IMR-90 (cell line): ENCODE measurements at regions not wholly inside any gene's neighbourhood (a gene's known extent, or its start where the extent isn't known, plus 50 kb on each side); places are given as distances from the start of the nearest gene placed in this dataset.

ENCODE experiments used
- ATAC-seq: fragments of 200-7000 bp; cut with Tn5 transposase; 2 replicates; pipeline ENCODE4 v1.9.1; 2020; ENCODE audit warnings: low read depth, mild to moderate bottlenecking, moderate library complexity
- BruUV-seq: library from RNA; stranded (reverse); fragments of 400-500 nt; replicated peaks from 2 replicates; lab custom pipeline; 2021; lab: Mats Ljungman, UMichigan
- CTCF ChIA-PET: fragments of 300-600 bp; formaldehyde crosslinking; extraction: SDS; loops from one replicate; lab custom pipeline; 2021; ENCODE audit warnings: antibody characterized with exemption; lab: Yijun Ruan, JAX
- POLR2A ChIA-PET: fragments of 300-600 bp; sonication (Branson Sonifier 250); formaldehyde crosslinking; loops from one replicate; lab custom pipeline; 2022; ENCODE audit warnings: antibody characterized with exemption; ENCODE audit not compliant: unreplicated experiment; lab: Charles Lee
- DNase-seq: peaks from one replicate; pipeline ENCODE4 v3.0.0; 2013
- H2AFZ ChIP-seq: replicated peaks from 2 replicates; pipeline ENCODE3; 2013; ENCODE audit warnings: low read length, mild to moderate bottlenecking; ENCODE audit not compliant: poor library complexity
- H2AK5ac ChIP-seq: 2 replicates; pipeline ENCODE4 v1.6.1; 2013; ENCODE audit warnings: low read depth, low read length, inconsistent platforms
- H2AK9ac ChIP-seq: replicated peaks from 2 replicates; pipeline ENCODE3; 2013; ENCODE audit warnings: mild to moderate bottlenecking, low read depth, low read length, moderate library complexity; ENCODE audit not compliant: poor library complexity
- H2BK120ac ChIP-seq: 2 replicates; pipeline ENCODE4 v1.6.1; 2013; ENCODE audit warnings: low read depth, low read length, inconsistent platforms
- H2BK15ac ChIP-seq: 3 replicates; pipeline ENCODE4 v1.6.1; 2013; ENCODE audit warnings: low read depth, low read length, inconsistent platforms
- H2BK20ac ChIP-seq: 2 replicates; pipeline ENCODE4 v1.6.1; 2013; ENCODE audit warnings: low read depth, mild to moderate bottlenecking, inconsistent platforms, low read length, moderate library complexity
- H2BK5ac ChIP-seq: 2 replicates; pipeline ENCODE4 v1.6.1; 2013; ENCODE audit warnings: mild to moderate bottlenecking, low read depth, low read length, inconsistent platforms; ENCODE audit not compliant: poor library complexity, severe bottlenecking
- H3K14ac ChIP-seq: replicated peaks from 2 replicates; pipeline ENCODE4 v1.6.1; 2013; ENCODE audit warnings: low read depth, low read length, inconsistent platforms
- H3K18ac ChIP-seq: 2 replicates; pipeline ENCODE4 v1.6.1; 2013; ENCODE audit warnings: low read depth, low read length, control low read depth
- H3K23ac ChIP-seq: 2 replicates; pipeline ENCODE4 v1.6.1; 2013; ENCODE audit warnings: low read depth, low read length, inconsistent platforms
- H3K27ac ChIP-seq: 2 replicates; pipeline ENCODE4 v1.5.1; 2013; ENCODE audit warnings: mild to moderate bottlenecking, control low read depth, low read length; ENCODE audit not compliant: insufficient read depth
- H3K27me3 ChIP-seq: 2 replicates; pipeline ENCODE4 v1.6.1; 2013; ENCODE audit warnings: low read length; ENCODE audit not compliant: control insufficient read depth, insufficient read depth
- H3K36me3 ChIP-seq: 2 replicates; pipeline ENCODE4 v1.6.1; 2013; ENCODE audit warnings: low read length, mixed read lengths; ENCODE audit not compliant: control insufficient read depth, insufficient read depth
- H3K4ac ChIP-seq: 2 replicates; pipeline ENCODE4 v1.6.1; 2013; ENCODE audit warnings: low read depth, low read length, inconsistent platforms
- H3K4me1 ChIP-seq: 2 replicates; pipeline ENCODE4 v1.6.1; 2013; ENCODE audit warnings: low read length, mixed read lengths; ENCODE audit not compliant: control insufficient read depth, insufficient read depth
- H3K4me2 ChIP-seq: 2 replicates; pipeline ENCODE4 v1.6.1; 2013; ENCODE audit warnings: low read depth, mild to moderate bottlenecking, control low read depth, low read length, moderate library complexity
- H3K4me3 ChIP-seq: 2 replicates; pipeline ENCODE4 v1.5.1; 2013; ENCODE audit warnings: low read depth, mild to moderate bottlenecking, control low read depth, low read length, moderate library complexity; ENCODE audit not compliant: insufficient read depth
- H3K56ac ChIP-seq: 2 replicates; pipeline ENCODE4 v1.6.1; 2013; ENCODE audit warnings: low read length, inconsistent platforms; ENCODE audit not compliant: insufficient read depth; ENCODE audit errors: extremely low read depth
- H3K79me1 ChIP-seq, 2 experiments: 2 replicates each; pipeline ENCODE4 v1.6.1; 2013; ENCODE audit warnings: low read length in 2 of 2, inconsistent platforms in 1 of 2, low read depth in 1 of 2
- H3K9ac ChIP-seq: 2 replicates; pipeline ENCODE4 v1.6.1; 2013; ENCODE audit warnings: low read depth, low read length, control low read depth
- H3K9me1 ChIP-seq: 2 replicates; pipeline ENCODE4 v1.6.1; 2013; ENCODE audit warnings: low read length, inconsistent platforms; ENCODE audit not compliant: insufficient read depth
- H3K9me3 ChIP-seq: 2 replicates; pipeline ENCODE4 v1.6.1; 2013; ENCODE audit warnings: low read length; ENCODE audit not compliant: control insufficient read depth, insufficient read depth
- H4K20me1 ChIP-seq: 2 replicates; pipeline ENCODE4 v1.6.1; 2013; ENCODE audit warnings: low read length, inconsistent platforms; ENCODE audit not compliant: insufficient read depth
- H4K5ac ChIP-seq: 2 replicates; pipeline ENCODE4 v1.6.1; 2013; ENCODE audit warnings: mild to moderate bottlenecking, low read depth, low read length, control low read depth
- H4K8ac ChIP-seq, 2 experiments: 2 replicates each; pipeline ENCODE4 v1.6.1; 2013; ENCODE audit warnings: low read depth in 2 of 2, low read length in 2 of 2, control low read depth in 1 of 2, inconsistent platforms in 1 of 2
- H4K91ac ChIP-seq: 2 replicates; pipeline ENCODE4 v1.6.1; 2013; ENCODE audit warnings: low read depth, low read length, inconsistent platforms; ENCODE audit not compliant: insufficient read depth
- BHLHE40 ChIP-seq: fragments of 150-350 bp; IDR thresholded peaks from 2 replicates; pipeline ENCODE4 v1.6.1; 2016; ENCODE audit warnings: mild to moderate bottlenecking, low read depth, low read length
- CHD1 ChIP-seq: IDR thresholded peaks from 2 replicates; pipeline ENCODE4 v1.6.1; 2012; ENCODE audit warnings: low read depth, low read length, improper control_type of control experiment
- FOS ChIP-seq: fragments of 150-350 bp; IDR thresholded peaks from 2 replicates; pipeline ENCODE4 v1.6.1; 2016; ENCODE audit warnings: low read depth, low read length
- MAFK ChIP-seq: IDR thresholded peaks from 2 replicates; pipeline ENCODE4 v1.6.1; 2012; ENCODE audit warnings: low read depth, low read length, improper control_type of control experiment
- MAZ ChIP-seq: IDR thresholded peaks from 2 replicates; pipeline ENCODE4 v1.6.1; 2012; ENCODE audit warnings: low read depth, mild to moderate bottlenecking, low read length, improper control_type of control experiment, moderate library complexity, borderline replicate concordance
- NFE2L2 ChIP-seq: fragments of 150-350 bp; IDR thresholded peaks from 2 replicates; pipeline ENCODE4 v1.6.1; 2016; ENCODE audit warnings: low read depth, mild to moderate bottlenecking, low read length
- RCOR1 ChIP-seq: IDR thresholded peaks from 2 replicates; pipeline ENCODE4 v1.6.1; 2012; ENCODE audit warnings: mild to moderate bottlenecking, low read length, improper control_type of control experiment; ENCODE audit not compliant: insufficient replicate concordance
- RFX5 ChIP-seq: IDR thresholded peaks from 2 replicates; pipeline ENCODE4 v1.8.0; 2012; ENCODE audit warnings: low read depth, mild to moderate bottlenecking, low read length, moderate library complexity
- SMC3 ChIP-seq: fragments of 150-350 bp; IDR thresholded peaks from 2 replicates; pipeline ENCODE4 v1.6.1; 2016; ENCODE audit warnings: low read depth, mild to moderate bottlenecking, antibody characterized with exemption, low read length, moderate library complexity
- WGBS, 2 experiments: methylation state at CpG; one replicate each; pipeline versions ENCODE4 v1.1.5 to v1.1.7; 2013; ENCODE audit warnings: missing lambda C conversion rate in 2 of 2; ENCODE audit not compliant: insufficient read length in 1 of 2; ENCODE audit errors: extremely low coverage in 2 of 2; 5-methylcytosine and 5-hydroxymethylcytosine counted together
- dilution Hi-C: fragments of 300-500 bp; cut with HindIII; formaldehyde crosslinking; loops from one replicate; pipeline ENCODE4 v1.14.3; 2018; ENCODE audit warnings: low sequenced_read_pairs; ENCODE audit not compliant: unreplicated experiment
- in situ Hi-C: fragments of 300-500 bp; cut with MboI; formaldehyde crosslinking; loops from 3 replicates; pipeline ENCODE4 v1.14.3; 2019; ENCODE audit warnings: low sequenced_read_pairs, inconsistent platforms, mixed read lengths
- intact Hi-C: fragments of 100-400 bp; cut with micrococcal nuclease; formaldehyde crosslinking; loops from 2 replicates; pipeline ENCODE4 v1.10.0; 2022
- TF ChIP-seq, protein P1 (sequence below): conservative IDR thresholded peaks from 2 replicates; pipeline ENCODE4 v1.5.1; 2012; ENCODE audit warnings: mild to moderate bottlenecking, low read depth, low read length, improper control_type of control experiment
- TF ChIP-seq, protein P2 (sequence below): fragments of 150-350 bp; IDR thresholded peaks from 2 replicates; pipeline ENCODE4 v1.6.1; 2016; ENCODE audit warnings: low read depth, mild to moderate bottlenecking, low read length, moderate library complexity, borderline replicate concordance

DNA sequence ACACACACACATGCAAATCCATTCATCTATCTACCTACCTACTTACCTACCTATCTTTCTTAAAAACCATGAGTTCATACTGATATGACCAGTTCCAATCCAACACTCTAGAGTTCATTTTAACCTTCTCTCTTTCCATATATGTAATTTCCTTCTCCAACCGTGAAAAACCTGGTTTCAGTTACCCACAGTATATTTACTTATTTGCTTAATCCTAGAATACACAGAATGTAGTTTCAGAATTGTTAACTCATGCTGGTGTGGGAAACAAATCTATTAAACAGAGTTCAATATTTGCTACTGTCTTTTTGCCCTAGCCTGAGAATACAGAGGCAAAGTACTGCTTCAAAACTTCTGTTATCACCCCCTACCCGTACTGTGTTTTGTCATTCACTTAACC lies 101.3 kb downstream of the RRM1 start:
- DNase-seq (no peak), ATAC-seq (no peak)
- Histone ChIP-seq H3K4me3 (no peak overlapping the region), H2AFZ (no peak overlapping the region), H3K4me1 (no peaks in the 10 kb centered on the region), H3K4ac (no peak overlapping the region), H2BK15ac (no peak overlapping the region), H4K5ac (no peak overlapping the region), H2BK5ac (no peak overlapping the region), H3K9ac (no peak overlapping the region), H3K18ac (no peak overlapping the region), H3K79me1 (no peaks in the 10 kb centered on the region), H4K20me1 (no peaks in the 10 kb centered on the region), H2BK20ac (no peak overlapping the region), H3K9me1 (no peaks in the 10 kb centered on the region), H3K56ac (no peak overlapping the region), H2AK9ac (no peak overlapping the region), H2BK120ac (no peak overlapping the region), H4K91ac (no peak overlapping the region), H3K36me3 (no peaks in the 10 kb centered on the region), H3K27me3 (no peaks in the 10 kb centered on the region; the same call in 1 of the 2 replicates), H3K27ac (no peak overlapping the region), H3K9me3 (no peaks in the 10 kb centered on the region), H3K23ac (no peak overlapping the region), H3K4me2 (no peak overlapping the region), H3K14ac (no peak overlapping the region), H2AK5ac (no peak overlapping the region), H4K8ac (no peak overlapping the region)
- in situ Hi-C loops = no loop called here
- WGBS, 2 experiments = no CpG with 5 or more reads among the region's 2 CpGs
- TF ChIP-seq RCOR1 = no peak
- TF ChIP-seq CHD1 = no peak
- TF ChIP-seq, protein P1, sequence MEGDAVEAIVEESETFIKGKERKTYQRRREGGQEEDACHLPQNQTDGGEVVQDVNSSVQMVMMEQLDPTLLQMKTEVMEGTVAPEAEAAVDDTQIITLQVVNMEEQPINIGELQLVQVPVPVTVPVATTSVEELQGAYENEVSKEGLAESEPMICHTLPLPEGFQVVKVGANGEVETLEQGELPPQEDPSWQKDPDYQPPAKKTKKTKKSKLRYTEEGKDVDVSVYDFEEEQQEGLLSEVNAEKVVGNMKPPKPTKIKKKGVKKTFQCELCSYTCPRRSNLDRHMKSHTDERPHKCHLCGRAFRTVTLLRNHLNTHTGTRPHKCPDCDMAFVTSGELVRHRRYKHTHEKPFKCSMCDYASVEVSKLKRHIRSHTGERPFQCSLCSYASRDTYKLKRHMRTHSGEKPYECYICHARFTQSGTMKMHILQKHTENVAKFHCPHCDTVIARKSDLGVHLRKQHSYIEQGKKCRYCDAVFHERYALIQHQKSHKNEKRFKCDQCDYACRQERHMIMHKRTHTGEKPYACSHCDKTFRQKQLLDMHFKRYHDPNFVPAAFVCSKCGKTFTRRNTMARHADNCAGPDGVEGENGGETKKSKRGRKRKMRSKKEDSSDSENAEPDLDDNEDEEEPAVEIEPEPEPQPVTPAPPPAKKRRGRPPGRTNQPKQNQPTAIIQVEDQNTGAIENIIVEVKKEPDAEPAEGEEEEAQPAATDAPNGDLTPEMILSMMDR = no peak
- TF ChIP-seq MAZ = no peak
- no peak for TF ChIP-seq MAFK
- TF ChIP-seq SMC3 = no peak
- TF ChIP-seq BHLHE40 = no peak
- no peak for TF ChIP-seq FOS
- TF ChIP-seq NFE2L2 = no peak
- TF ChIP-seq RFX5 = no peak
- TF ChIP-seq, protein P2, sequence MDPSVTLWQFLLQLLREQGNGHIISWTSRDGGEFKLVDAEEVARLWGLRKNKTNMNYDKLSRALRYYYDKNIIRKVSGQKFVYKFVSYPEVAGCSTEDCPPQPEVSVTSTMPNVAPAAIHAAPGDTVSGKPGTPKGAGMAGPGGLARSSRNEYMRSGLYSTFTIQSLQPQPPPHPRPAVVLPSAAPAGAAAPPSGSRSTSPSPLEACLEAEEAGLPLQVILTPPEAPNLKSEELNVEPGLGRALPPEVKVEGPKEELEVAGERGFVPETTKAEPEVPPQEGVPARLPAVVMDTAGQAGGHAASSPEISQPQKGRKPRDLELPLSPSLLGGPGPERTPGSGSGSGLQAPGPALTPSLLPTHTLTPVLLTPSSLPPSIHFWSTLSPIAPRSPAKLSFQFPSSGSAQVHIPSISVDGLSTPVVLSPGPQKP = no peak
- dilution Hi-C loops = no loop called here
- POLR2A ChIA-PET = no interaction called here
- BruUV-seq = no TSS peak
- intact Hi-C loops = no loop called here
- CTCF ChIA-PET = no interaction called here
